Adipocyte (in vitro differentiated cells): ENCODE measurements at regions not wholly inside any gene's neighbourhood (a gene's known extent, or its start where the extent isn't known, plus 50 kb on each side); places are given as distances from the start of the nearest gene placed in this dataset.
"Not testable (repeated sequence)": the region's sequence is repeated elsewhere in the genome, so short reads cannot be mapped to it uniquely, and the experiment has no call there.

ENCODE experiments used
- DNase-seq: peaks from one replicate; pipeline ENCODE4 v3.0.0-alpha.2; 2015; ENCODE audit warnings: low read depth
- H3K27me3 ChIP-seq: replicated peaks from 2 replicates; pipeline ENCODE4 v1.7.0; 2013; ENCODE audit warnings: mild to moderate bottlenecking, low read length, moderate library complexity; ENCODE audit not compliant: control insufficient read depth, insufficient read depth
- H3K36me3 ChIP-seq: 2 replicates; pipeline ENCODE4 v1.7.0; 2013; ENCODE audit warnings: low read length, mild to moderate bottlenecking, moderate library complexity; ENCODE audit not compliant: control insufficient read depth, insufficient read depth, severe bottlenecking
- H3K4me1 ChIP-seq: 2 replicates; pipeline ENCODE4 v1.7.0; 2013; ENCODE audit warnings: mild to moderate bottlenecking, low read length, moderate library complexity; ENCODE audit not compliant: control insufficient read depth, insufficient read depth
- H3K4me3 ChIP-seq: 2 replicates; pipeline ENCODE4 v1.7.0; 2013; ENCODE audit warnings: mild to moderate bottlenecking, low read length, moderate library complexity
- H3K9ac ChIP-seq: 2 replicates; pipeline ENCODE4 v1.7.0; 2013; ENCODE audit warnings: mild to moderate bottlenecking, low read length, moderate library complexity
- H3K9me3 ChIP-seq: 2 replicates; pipeline ENCODE4 v1.7.0; 2013; ENCODE audit warnings: mild to moderate bottlenecking, low read length, moderate library complexity; ENCODE audit not compliant: control insufficient read depth

DNA sequence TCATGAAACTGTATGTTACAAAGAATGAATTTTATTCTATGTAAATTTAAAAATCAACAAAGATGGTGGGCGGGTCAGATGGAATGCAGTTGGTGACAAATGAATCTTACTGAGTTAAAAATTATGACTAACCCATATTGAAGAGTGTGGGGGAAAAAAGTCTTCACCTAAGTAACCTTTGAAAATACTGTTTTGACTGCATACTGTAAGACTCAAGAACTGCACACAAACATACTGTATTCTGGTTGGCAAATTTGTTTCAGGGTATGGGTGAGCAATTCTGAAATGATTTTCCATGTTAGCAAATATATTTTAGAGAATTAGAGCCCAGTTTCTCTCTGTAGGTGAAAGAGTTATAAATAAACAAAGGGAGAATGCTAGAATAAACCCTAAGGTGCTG, 153.7 kb upstream of the KCNJ18 start:
- Histone ChIP-seq H3K9me3 (peaks cover 21% of the 10 kb centered on the region), H3K4me3 (peak overlapping the region; percentile 7), H3K9ac (no peak overlapping the region), H3K4me1 (peaks cover 18% of the 10 kb centered on the region), H3K27me3 (no peaks in the 10 kb centered on the region), H3K36me3 (peaks cover 24% of the 10 kb centered on the region)
- DNase-seq: no peak

DNA sequence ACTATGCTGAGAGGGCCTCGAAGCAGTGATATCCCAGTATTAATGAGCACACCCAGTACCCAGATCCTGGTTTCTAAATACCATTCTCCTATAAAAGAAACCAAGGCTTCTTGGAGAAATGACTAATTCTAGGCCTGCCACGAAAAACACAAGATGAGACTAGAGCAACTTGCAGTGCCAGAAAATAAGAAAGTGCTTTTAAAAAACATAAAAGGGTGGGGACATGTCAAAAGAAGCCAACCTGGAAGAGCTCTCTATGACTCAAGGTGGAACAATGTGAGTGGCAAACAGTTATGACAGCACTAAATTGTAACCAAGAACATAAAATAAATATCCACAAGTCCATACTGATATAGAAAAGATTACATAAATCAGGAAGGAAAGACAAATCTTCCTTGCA, 153.2 kb upstream of the KCNJ18 start:
- Histone ChIP-seq H3K9me3 (peaks cover 21% of the 10 kb centered on the region), H3K9ac (no peak overlapping the region), H3K36me3 (peaks cover 22% of the 10 kb centered on the region), H3K4me3 (peak overlapping the region; percentile 7), H3K4me1 (peaks cover 18% of the 10 kb centered on the region), H3K27me3 (no peaks in the 10 kb centered on the region)
- DNase-seq: peak; percentile 5

DNA sequence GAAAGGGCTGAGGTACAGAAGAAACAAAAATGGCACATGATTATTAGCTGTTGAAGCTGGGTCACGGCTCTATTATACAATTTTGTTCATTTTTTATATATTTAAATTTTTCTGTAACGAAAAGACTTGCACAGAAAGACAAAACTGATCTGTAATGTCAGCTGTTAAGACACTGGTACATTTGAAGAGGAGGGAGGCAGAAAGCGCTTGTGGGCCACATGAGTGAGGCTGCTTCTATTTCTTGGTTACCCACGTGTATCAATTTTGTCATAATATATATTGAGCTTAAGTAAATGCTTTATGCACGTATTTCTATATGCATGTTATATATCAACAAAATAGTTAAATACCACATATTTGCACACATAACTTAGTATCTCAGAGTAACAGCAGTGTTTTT, 151.8 kb upstream of the KCNJ18 start:
- peaks cover 18% of the 10 kb centered on the region for H3K4me1 ChIP-seq
- peaks cover 11% of the 10 kb centered on the region for H3K36me3 ChIP-seq
- H3K9me3 ChIP-seq: peaks cover 21% of the 10 kb centered on the region
- H3K9ac ChIP-seq: no peak overlapping the region
- H3K27me3 ChIP-seq: no peaks in the 10 kb centered on the region
- DNase-seq: no peak
- H3K4me3 ChIP-seq: no peak overlapping the region

DNA sequence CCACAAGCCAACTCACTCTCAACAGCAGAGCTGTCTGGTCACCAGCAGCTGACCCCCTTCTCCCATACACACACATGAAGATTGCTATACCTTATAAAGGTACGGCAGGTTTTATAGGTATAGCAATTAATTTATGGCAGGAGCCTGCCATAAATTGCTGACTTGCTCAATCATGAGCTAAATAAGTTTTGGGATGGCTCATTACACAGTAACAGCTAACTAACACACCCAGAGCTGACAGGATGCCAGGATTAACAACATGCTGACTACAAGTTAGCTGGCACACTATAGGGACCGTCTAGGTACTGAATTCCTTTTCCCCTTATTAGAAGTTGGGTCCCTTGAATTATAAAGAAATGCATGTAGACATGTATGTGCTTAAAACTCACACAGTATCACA, 150.3 kb upstream of the KCNJ18 start:
- H3K9ac ChIP-seq: no peak overlapping the region
- H3K4me1 ChIP-seq: peaks cover 18% of the 10 kb centered on the region
- H3K36me3 ChIP-seq: peaks cover 22% of the 10 kb centered on the region
- H3K27me3 ChIP-seq: no peaks in the 10 kb centered on the region
- no peak for DNase-seq
- H3K9me3 ChIP-seq: peaks cover 20% of the 10 kb centered on the region
- no peak overlapping the region for H3K4me3 ChIP-seq

DNA sequence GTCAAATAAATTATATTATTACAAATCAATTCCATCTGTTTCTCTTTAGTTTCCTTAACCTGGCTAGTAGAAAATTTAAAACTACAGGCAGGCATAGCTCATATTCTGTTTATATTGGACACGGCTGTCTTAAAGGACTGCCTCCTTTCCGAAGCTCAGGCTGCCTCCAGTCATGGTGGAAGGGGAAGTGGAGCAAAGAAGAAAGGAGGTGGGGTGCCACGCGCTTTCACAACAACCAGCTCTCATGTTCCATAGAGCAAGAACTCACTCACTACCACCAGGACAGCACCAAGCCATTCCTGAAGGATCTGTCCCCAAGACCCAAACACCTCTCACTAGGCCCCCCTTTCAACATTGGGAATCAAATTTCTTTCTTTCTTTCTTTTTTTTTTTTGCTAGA, 149.3 kb upstream of the KCNJ18 start:
- no peaks in the 10 kb centered on the region for H3K27me3 ChIP-seq
- H3K9me3 ChIP-seq: peaks cover 11% of the 10 kb centered on the region
- no peak overlapping the region for H3K4me3 ChIP-seq
- DNase-seq: no peak
- peaks cover 22% of the 10 kb centered on the region for H3K36me3 ChIP-seq
- H3K9ac ChIP-seq: no peak overlapping the region
- H3K4me1 ChIP-seq: peaks cover 18% of the 10 kb centered on the region

DNA sequence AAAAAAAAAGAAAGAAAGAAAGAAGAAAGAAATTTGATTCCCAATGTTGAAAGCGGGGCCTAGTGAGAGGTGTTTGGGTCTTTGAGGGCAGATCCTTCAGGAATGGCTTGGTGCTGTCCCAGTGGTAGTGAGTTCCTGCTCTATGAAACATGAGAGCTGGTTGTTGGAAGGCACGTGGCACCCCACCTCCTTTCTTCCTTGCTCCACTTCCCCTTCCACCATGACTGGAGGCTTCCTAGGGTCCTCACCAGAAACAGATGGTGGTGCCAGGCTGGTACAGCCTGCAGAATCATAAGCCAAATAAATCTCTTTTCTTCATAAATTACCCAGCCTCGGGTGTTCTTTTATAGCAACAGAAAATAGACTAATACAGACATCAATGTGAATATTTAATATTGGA, 147.3 kb upstream of the KCNJ18 start:
- H3K4me1 ChIP-seq: peaks cover 31% of the 10 kb centered on the region
- DNase-seq: no peak
- no peak overlapping the region for H3K4me3 ChIP-seq
- no peaks in the 10 kb centered on the region for H3K9me3 ChIP-seq
- peaks cover 22% of the 10 kb centered on the region for H3K36me3 ChIP-seq
- H3K27me3 ChIP-seq: no peaks in the 10 kb centered on the region
- H3K9ac ChIP-seq: no peak overlapping the region

DNA sequence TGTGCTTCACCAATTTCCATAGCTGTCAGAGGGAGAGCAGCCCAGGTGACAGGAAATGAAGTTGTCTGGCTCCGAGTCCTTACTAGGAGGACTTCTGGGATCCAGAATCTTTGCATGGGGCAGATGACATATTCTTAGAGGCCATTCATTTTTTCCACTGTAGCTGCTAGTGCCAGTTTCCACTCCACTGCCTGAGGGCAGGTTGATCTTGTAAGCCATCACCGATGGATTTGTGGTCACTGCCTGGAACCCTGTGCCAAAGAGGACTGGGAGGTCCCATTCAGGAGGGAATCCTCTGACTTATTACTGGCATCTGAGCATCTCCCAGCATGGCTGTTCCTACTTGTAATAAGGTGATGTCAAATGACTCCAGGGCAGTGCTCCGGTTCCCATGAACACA, 144.1 kb upstream of the KCNJ18 start:
- peak; percentile 21 for DNase-seq
- Histone ChIP-seq H3K9me3 (no peaks in the 10 kb centered on the region), H3K4me1 (peaks cover 22% of the 10 kb centered on the region), H3K4me3 (no peak overlapping the region), H3K36me3 (peaks cover 17% of the 10 kb centered on the region), H3K9ac (no peak overlapping the region), H3K27me3 (no peaks in the 10 kb centered on the region)

DNA sequence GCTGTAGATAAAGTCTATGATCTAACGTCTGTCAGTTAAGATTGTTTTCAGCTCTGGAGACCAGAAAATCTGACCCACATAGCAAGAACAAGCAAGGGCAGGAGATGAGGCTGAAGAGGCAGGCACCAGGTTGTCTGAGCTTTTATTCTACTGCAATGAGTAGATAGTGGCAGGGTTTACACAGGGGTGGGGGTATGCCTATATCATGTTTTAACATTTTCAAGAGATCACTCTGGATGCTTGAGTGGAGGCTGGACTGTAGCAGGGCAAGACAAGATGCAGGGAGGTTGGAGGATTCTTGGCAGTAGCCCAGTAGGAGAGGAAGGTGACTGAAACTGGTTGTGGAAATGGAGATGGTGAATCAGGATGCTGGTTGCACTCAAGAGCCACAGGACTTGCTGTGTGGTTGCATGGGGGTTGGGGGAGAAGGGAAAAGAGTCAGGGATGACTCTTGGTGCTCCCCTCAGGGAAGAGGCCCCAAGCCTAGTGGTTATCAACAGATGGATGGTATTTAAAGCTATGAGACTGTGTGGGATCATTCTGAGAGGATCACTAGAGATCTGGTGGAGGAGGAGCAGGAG, 143.1 kb upstream of the KCNJ18 start:
- Histone ChIP-seq H3K4me1 (peaks cover 22% of the 10 kb centered on the region), H3K36me3 (peaks cover 11% of the 10 kb centered on the region), H3K27me3 (no peaks in the 10 kb centered on the region), H3K9me3 (no peaks in the 10 kb centered on the region), H3K9ac (no peak overlapping the region), H3K4me3 (peak overlapping the region; percentile 94)
- peak; percentile 19 for DNase-seq

DNA sequence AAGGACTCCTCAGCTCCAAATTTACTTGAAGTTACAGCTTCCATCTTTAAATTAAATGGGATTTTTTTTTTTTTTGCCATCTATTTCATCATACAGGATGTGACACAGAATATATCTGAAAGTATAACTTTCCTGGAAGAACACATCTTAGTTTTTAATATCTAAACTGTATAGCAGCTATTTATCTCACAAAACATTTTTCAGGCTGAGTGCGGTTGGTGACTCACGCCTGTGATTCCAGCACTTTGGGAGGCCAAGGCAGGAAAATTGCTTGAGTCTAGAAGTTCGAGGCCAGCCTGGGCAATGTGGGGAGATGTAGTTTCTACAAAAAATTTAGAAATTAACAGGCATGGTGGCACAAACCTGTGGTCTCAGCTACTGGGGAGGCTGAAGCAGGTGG, 142.3 kb upstream of the KCNJ18 start:
- Histone ChIP-seq H3K9ac (peak overlapping the region; percentile 92), H3K4me3 (peak overlapping the region; percentile 94), H3K4me1 (peaks cover 22% of the 10 kb centered on the region), H3K36me3 (peaks cover 11% of the 10 kb centered on the region)
- H3K9me3 ChIP-seq, H3K27me3 ChIP-seq: not testable (repeated sequence)
- DNase-seq: peak; percentile 61

DNA sequence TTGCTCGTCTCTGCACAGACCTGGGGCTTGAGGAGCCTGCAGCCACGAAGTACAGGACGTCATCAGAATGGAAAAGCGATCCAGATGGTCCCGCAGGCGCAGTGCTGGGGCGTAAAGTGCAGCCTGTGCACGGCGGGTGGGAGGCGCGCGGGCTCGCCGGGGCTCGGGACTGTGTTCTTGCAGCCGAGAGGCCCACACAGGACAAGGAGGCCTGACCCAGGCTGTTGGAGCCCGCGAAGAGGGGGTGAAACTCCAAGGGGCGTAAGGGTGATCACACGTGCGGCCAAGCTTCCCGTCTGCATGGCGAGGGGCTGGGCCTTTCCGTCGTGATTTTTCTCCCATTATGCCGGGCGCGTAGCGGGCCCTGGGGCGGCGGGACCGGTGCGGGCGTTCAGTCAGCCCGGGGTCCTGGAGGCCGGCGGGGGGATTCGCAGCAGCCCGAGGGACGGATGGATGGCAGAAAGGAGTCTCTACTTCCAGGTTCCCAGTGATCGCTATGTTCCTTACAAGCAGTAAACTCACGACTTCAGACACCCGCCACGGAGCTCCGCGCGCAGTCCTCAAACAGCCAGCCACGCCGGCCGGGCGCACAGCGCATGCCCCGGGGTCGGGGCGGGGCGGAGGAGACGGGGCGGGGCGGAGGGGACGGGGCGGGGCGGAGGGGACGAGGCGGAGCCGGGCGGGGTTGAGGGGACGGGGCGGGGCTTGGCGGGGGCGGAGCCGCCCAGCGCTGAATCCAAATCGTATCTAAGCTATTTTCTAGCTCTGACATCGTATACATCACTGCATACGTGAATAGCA, 141.0 kb upstream of the KCNJ18 start:
- Histone ChIP-seq H3K36me3 (peaks cover 7% of the 10 kb centered on the region), H3K9ac (peak overlapping the region; percentile 92), H3K4me1 (peaks cover 22% of the 10 kb centered on the region), H3K27me3 (no peaks in the 10 kb centered on the region), H3K9me3 (no peaks in the 10 kb centered on the region), H3K4me3 (peak overlapping the region; percentile 94)
- peak; percentile 95 for DNase-seq

DNA sequence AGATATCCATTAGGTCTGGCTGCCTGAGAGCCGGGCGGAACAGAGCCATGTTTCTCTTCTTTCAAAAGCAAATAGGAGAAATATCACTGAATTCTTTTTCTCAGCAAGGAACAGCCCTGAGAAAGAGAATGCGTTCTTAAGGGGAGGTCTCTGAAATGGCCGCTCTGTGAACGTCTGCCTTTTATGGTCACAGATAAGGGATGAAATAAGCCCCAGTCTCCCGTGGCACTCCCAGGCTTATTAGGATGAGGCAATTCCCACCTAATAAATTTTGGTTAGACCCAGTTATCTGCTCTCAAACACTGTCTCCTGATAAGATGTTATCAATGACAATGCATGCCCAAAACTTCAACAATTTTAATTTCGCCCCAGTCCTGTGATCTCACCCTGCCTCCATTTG, 133.4 kb upstream of the KCNJ18 start:
- not testable (repeated sequence) for DNase-seq, H3K4me1 ChIP-seq, H3K9me3 ChIP-seq, H3K9ac ChIP-seq, H3K27me3 ChIP-seq, H3K36me3 ChIP-seq, H3K4me3 ChIP-seq
